ENCODE measurements at regions not wholly inside any gene's neighbourhood (a gene's known extent, or its start where the extent isn't known, plus 50 kb on each side); places are given as distances from the start of the nearest gene placed in this dataset.

DNA sequence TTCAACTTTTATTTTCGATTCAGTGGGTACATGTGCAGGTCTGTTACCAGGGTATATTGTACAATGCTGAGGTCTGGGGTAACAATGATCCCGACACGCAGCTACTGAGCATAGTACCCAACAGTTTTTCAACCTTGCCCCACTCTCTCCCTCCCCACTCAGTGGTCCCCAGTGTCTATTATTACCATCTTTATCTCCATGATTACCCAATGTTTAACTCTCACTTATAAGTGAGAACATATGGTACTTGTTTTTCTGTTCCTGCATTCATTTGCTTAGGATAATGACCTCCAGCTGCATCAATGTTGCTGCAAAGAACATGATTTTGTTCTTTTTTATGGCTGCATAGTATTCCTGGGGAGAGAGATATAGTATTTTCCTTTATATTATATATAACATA is 75.7 kb upstream of the EPHB3 start:
- TF ChIP-seq, protein P1, sequence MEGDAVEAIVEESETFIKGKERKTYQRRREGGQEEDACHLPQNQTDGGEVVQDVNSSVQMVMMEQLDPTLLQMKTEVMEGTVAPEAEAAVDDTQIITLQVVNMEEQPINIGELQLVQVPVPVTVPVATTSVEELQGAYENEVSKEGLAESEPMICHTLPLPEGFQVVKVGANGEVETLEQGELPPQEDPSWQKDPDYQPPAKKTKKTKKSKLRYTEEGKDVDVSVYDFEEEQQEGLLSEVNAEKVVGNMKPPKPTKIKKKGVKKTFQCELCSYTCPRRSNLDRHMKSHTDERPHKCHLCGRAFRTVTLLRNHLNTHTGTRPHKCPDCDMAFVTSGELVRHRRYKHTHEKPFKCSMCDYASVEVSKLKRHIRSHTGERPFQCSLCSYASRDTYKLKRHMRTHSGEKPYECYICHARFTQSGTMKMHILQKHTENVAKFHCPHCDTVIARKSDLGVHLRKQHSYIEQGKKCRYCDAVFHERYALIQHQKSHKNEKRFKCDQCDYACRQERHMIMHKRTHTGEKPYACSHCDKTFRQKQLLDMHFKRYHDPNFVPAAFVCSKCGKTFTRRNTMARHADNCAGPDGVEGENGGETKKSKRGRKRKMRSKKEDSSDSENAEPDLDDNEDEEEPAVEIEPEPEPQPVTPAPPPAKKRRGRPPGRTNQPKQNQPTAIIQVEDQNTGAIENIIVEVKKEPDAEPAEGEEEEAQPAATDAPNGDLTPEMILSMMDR (IDR thresholded peaks at IDR 0.05; ENCODE audit: low read depth, low read length, poor library complexity, severe bottlenecking) = no peak
- TF ChIP-seq EZH2phosphoT487 (IDR thresholded peaks at IDR 0.05; ENCODE audit: borderline replicate concordance, low read length) = no peak
